ENCODE measurements at regions not wholly inside any gene's neighbourhood (a gene's known extent, or its start where the extent isn't known, plus 50 kb on each side); places are given as distances from the start of the nearest gene placed in this dataset.

- TF ChIP-seq CTCF (IDR thresholded peaks at IDR 0.05; ENCODE audit: borderline replicate concordance, extremely low read depth, low read length, poor library complexity, severe bottlenecking) (no peak), EZH2 (IDR thresholded peaks at IDR 0.05; ENCODE audit: borderline replicate concordance, low read depth, low read length, severe bottlenecking) (no peak)
- no peak for ATAC-seq (ENCODE audit: insufficient read depth, low read depth)
These were observed 254.8 kb upstream of the ZNF32 start for GRCh38 chr10:43903451-43903850.

GRCh38 chr10:43902842-43903241, 254.2 kb upstream of the ZNF32 start:
- DNase-seq (no peak), ATAC-seq (ENCODE audit: insufficient read depth, low read depth) (no peak)
- Histone ChIP-seq H3K4me1 (ENCODE audit: insufficient read depth, low read length) (no peaks in the 10 kb centered on the region), H3K36me3 (ENCODE audit: insufficient read depth, low read length) (no peaks in the 10 kb centered on the region), H3K27me3 (ENCODE audit: insufficient read depth, low read length, poor library complexity) (no peaks in the 10 kb centered on the region), H4K20me1 (ENCODE audit: insufficient read depth, low read length) (no peaks in the 10 kb centered on the region), H3K9ac (ENCODE audit: low read depth, low read length) (no peak overlapping the region), H3K79me2 (ENCODE audit: insufficient read depth, low read length) (no peaks in the 10 kb centered on the region), H3K4me3 (ENCODE audit: low read depth in 1 of 2, low read length in 2 of 2) (no peak overlapping the region), H2AFZ (ENCODE audit: low read depth, low read length) (no peak overlapping the region), H3K9me3 (ENCODE audit: insufficient read depth, low read length, severe bottlenecking) (no peaks in the 10 kb centered on the region), H3K27ac (ENCODE audit: low read length) (no peak overlapping the region), H3K4me2 (ENCODE audit: insufficient read depth, low read length) (no peak overlapping the region)
- TF ChIP-seq CTCF (IDR thresholded peaks at IDR 0.05; ENCODE audit: borderline replicate concordance, extremely low read depth, low read length, poor library complexity, severe bottlenecking) (no peak), EZH2 (IDR thresholded peaks at IDR 0.05; ENCODE audit: borderline replicate concordance, low read depth, low read length, severe bottlenecking) (no peak)

More at GRCh38 chr10:43903451-43903850, 254.8 kb upstream of the ZNF32 start:
- no peaks in the 10 kb centered on the region for H3K9me3 ChIP-seq (ENCODE audit: insufficient read depth, low read length, severe bottlenecking)
- no peak overlapping the region for H3K9ac ChIP-seq (ENCODE audit: low read depth, low read length)
- H3K4me2 ChIP-seq (ENCODE audit: insufficient read depth, low read length) = no peak overlapping the region
- DNase-seq = no peak
- H3K79me2 ChIP-seq (ENCODE audit: insufficient read depth, low read length) = no peaks in the 10 kb centered on the region
- no peaks in the 10 kb centered on the region for H3K4me1 ChIP-seq (ENCODE audit: insufficient read depth, low read length)
- H3K27me3 ChIP-seq (ENCODE audit: insufficient read depth, low read length, poor library complexity) = no peaks in the 10 kb centered on the region
- H3K4me3 ChIP-seq (ENCODE audit: low read depth in 1 of 2, low read length in 2 of 2) = no peak overlapping the region
- no peaks in the 10 kb centered on the region for H4K20me1 ChIP-seq (ENCODE audit: insufficient read depth, low read length)
- H2AFZ ChIP-seq (ENCODE audit: low read depth, low read length) = no peak overlapping the region
- H3K27ac ChIP-seq (ENCODE audit: low read length) = no peak overlapping the region
- H3K36me3 ChIP-seq (ENCODE audit: insufficient read depth, low read length) = no peaks in the 10 kb centered on the region

- DNase-seq (no peak), ATAC-seq (ENCODE audit: insufficient read depth, low read depth) (no peak)
- H3K4me1 ChIP-seq (ENCODE audit: insufficient read depth, low read length) = no peaks in the 10 kb centered on the region
- no peaks in the 10 kb centered on the region for H3K36me3 ChIP-seq (ENCODE audit: insufficient read depth, low read length)
- no peak overlapping the region for H3K9ac ChIP-seq (ENCODE audit: low read depth, low read length)
- TF ChIP-seq CTCF (IDR thresholded peaks at IDR 0.05; ENCODE audit: borderline replicate concordance, extremely low read depth, low read length, poor library complexity, severe bottlenecking) (no peak), EZH2 (IDR thresholded peaks at IDR 0.05; ENCODE audit: borderline replicate concordance, low read depth, low read length, severe bottlenecking) (no peak)
- no peak overlapping the region for H3K4me2 ChIP-seq (ENCODE audit: insufficient read depth, low read length)
- H2AFZ ChIP-seq (ENCODE audit: low read depth, low read length) = no peak overlapping the region
- no peaks in the 10 kb centered on the region for H4K20me1 ChIP-seq (ENCODE audit: insufficient read depth, low read length)
- no peaks in the 10 kb centered on the region for H3K79me2 ChIP-seq (ENCODE audit: insufficient read depth, low read length)
- H3K4me3 ChIP-seq (ENCODE audit: low read depth in 1 of 2, low read length in 2 of 2) = no peak overlapping the region
- no peaks in the 10 kb centered on the region for H3K27me3 ChIP-seq (ENCODE audit: insufficient read depth, low read length, poor library complexity)
- no peak overlapping the region for H3K27ac ChIP-seq (ENCODE audit: low read length)
- no peaks in the 10 kb centered on the region for H3K9me3 ChIP-seq (ENCODE audit: insufficient read depth, low read length, severe bottlenecking)
These were observed 253.2 kb upstream of the ZNF32 start for GRCh38 chr10:43901744-43902504.
